ENCODE measurements at regions not wholly inside any gene's neighbourhood (a gene's known extent, or its start where the extent isn't known, plus 50 kb on each side); places are given as distances from the start of the nearest gene placed in this dataset.
"Not testable (repeated sequence)": the region's sequence is repeated elsewhere in the genome, so short reads cannot be mapped to it uniquely, and the experiment has no call there.

GRCh38 chr2:60357996-60358395 is 195.5 kb downstream of the BCL11A start:
- DNase-seq (ENCODE audit: low read depth in 2 of 2), result no peak

- no peak for DNase-seq (ENCODE audit: low read depth in 2 of 2)
Observed at GRCh38 chr2:60356346-60356745, 197.1 kb downstream of the BCL11A start.

GRCh38 chr2:60355849-60356261 is 197.6 kb downstream of the BCL11A start:
- no peak for DNase-seq (ENCODE audit: low read depth in 2 of 2)

GRCh38 chr2:60354713-60355112 is 198.7 kb downstream of the BCL11A start:
- DNase-seq (ENCODE audit: low read depth in 2 of 2), result no peak

GRCh38 chr2:60353863-60354262 is 199.6 kb downstream of the BCL11A start:
- no peak for DNase-seq (ENCODE audit: low read depth in 2 of 2)

GRCh38 chr2:60353406-60353800 is 200.1 kb downstream of the BCL11A start:
- no peak for DNase-seq (ENCODE audit: low read depth in 2 of 2)

- no peak for DNase-seq (ENCODE audit: low read depth in 2 of 2)
Observed at GRCh38 chr2:60352491-60353405, 200.7 kb downstream of the BCL11A start.

GRCh38 chr2:60351802-60352201 is 201.7 kb downstream of the BCL11A start:
- DNase-seq (ENCODE audit: low read depth in 2 of 2), result no peak

- no peak for DNase-seq (ENCODE audit: low read depth in 2 of 2)
Observed at GRCh38 chr2:60351321-60351720, 202.1 kb downstream of the BCL11A start.

- no peak for DNase-seq (ENCODE audit: low read depth in 2 of 2)
Observed at GRCh38 chr2:60350791-60351190, 202.7 kb downstream of the BCL11A start.

- DNase-seq (ENCODE audit: low read depth in 2 of 2), result no peak
Observed at GRCh38 chr2:60347781-60348180, 205.7 kb downstream of the BCL11A start.

GRCh38 chr2:60342491-60342890 is 211.0 kb downstream of the BCL11A start:
- DNase-seq (ENCODE audit: low read depth in 2 of 2), result not testable (repeated sequence)

- DNase-seq (ENCODE audit: low read depth in 2 of 2), result no peak
Observed at GRCh38 chr2:60341151-60341550, 212.3 kb downstream of the BCL11A start.

- no peak for DNase-seq (ENCODE audit: low read depth in 2 of 2)
Observed at GRCh38 chr2:60339286-60339685, 214.2 kb downstream of the BCL11A start.

- DNase-seq (ENCODE audit: low read depth in 2 of 2), result no peak
Observed at GRCh38 chr2:60337142-60337497, 216.3 kb downstream of the BCL11A start.

- no peak for DNase-seq (ENCODE audit: low read depth in 2 of 2)
Observed at GRCh38 chr2:60336442-60337141, 216.9 kb downstream of the BCL11A start.

- DNase-seq (ENCODE audit: low read depth in 2 of 2), result no peak
Observed at GRCh38 chr2:60335533-60336237, 217.8 kb downstream of the BCL11A start.

GRCh38 chr2:60334610-60335009 is 218.8 kb downstream of the BCL11A start:
- no peak for DNase-seq (ENCODE audit: low read depth in 2 of 2)

GRCh38 chr2:60333264-60333663 is 220.2 kb downstream of the BCL11A start:
- DNase-seq (ENCODE audit: low read depth in 2 of 2), result no peak

GRCh38 chr2:60331115-60331809 is 222.2 kb downstream of the BCL11A start:
- DNase-seq (ENCODE audit: low read depth in 2 of 2), result no peak

- DNase-seq (ENCODE audit: low read depth in 2 of 2), result no peak
Observed at GRCh38 chr2:60329225-60329624, 224.2 kb downstream of the BCL11A start.

GRCh38 chr2:60324536-60324935 is 228.9 kb downstream of the BCL11A start:
- no peak for DNase-seq (ENCODE audit: low read depth in 2 of 2)

Measured in stimulated activated CD8-positive, alpha-beta memory T cell treated with anti-CD3 and anti-CD28 coated beads, Interleukin-15, amount 100 ng/mL, for 4 hours (primary cell).